Heart left ventricle (tissue), 16 donors: ENCODE measurements at regions not wholly inside any gene's neighbourhood (a gene's known extent, or its start where the extent isn't known, plus 50 kb on each side); places are given as distances from the start of the nearest gene placed in this dataset.

ENCODE experiments used
- ATAC-seq, 4 donors: fragments of 200-7000 bp; cut with Tn5 transposase; one replicate each; pipeline ENCODE4 v1.9.1; 2020 to 2022; ENCODE audit warnings: moderate library complexity in 4 of 4, mild to moderate bottlenecking in 3 of 4, moderate number of reproducible peaks in 1 of 4
- DNase-seq, 5 donors: peaks; one replicate each; pipeline ENCODE4 v3.0.0-alpha.2; 2020
- H3K27ac ChIP-seq, 12 donors: fragments of 200-600 bp; sonication (generic) in 4 of 12; one replicate each; pipeline versions ENCODE4 v1.5.0 to v1.8.0; 2016 to 2022; ENCODE audit warnings: mild to moderate bottlenecking in 2 of 12
- H3K27me3 ChIP-seq, 9 donors: fragments of 200-600 bp; sonication (generic) in 2 of 9; one replicate each; pipeline versions ENCODE4 v1.5.1 to v1.8.0; 2016 to 2022; ENCODE audit warnings: mild to moderate bottlenecking in 3 of 9
- H3K36me3 ChIP-seq, 9 donors: fragments of 200-600 bp; sonication (generic) in 2 of 9; one replicate each; pipeline versions ENCODE4 v1.5.0 to v1.8.0; 2018 to 2022; ENCODE audit warnings: mild to moderate bottlenecking in 2 of 9
- H3K4me1 ChIP-seq, 12 donors: fragments of 200-600 bp; sonication (generic) in 4 of 12; one replicate each; pipeline versions ENCODE4 v1.5.0 to v1.8.0; 2016 to 2022; ENCODE audit warnings: mild to moderate bottlenecking in 3 of 12
- H3K4me3 ChIP-seq, 12 donors: fragments of 200-600 bp; sonication (generic) in 4 of 12; one replicate each; pipeline versions ENCODE4 v1.5.0 to v1.8.0; 2017 to 2022; ENCODE audit warnings: mild to moderate bottlenecking in 9 of 12, moderate library complexity in 4 of 12
- H3K9me3 ChIP-seq, 12 donors: fragments of 200-600 bp; sonication (generic) in 4 of 12; one replicate each; pipeline versions ENCODE4 v1.5.0 to v1.8.0; 2016 to 2022; ENCODE audit warnings: mild to moderate bottlenecking in 1 of 12
- POLR2A ChIP-seq, 2 donors: fragments of 450-650 bp; IDR thresholded peaks; one replicate each; pipeline ENCODE4 v1.6.1; 2017; ENCODE audit warnings: antibody characterized with exemption in 2 of 2, mild to moderate bottlenecking in 2 of 2, moderate library complexity in 2 of 2
- WGBS, 4 donors: extraction: QIAGEN DNeasy Blood & Tissue Kit in 2 of 4; methylation state at CpG; one replicate each; pipeline versions ENCODE4 v1.1.5 to v1.1.7; 2013 to 2018; 5-methylcytosine and 5-hydroxymethylcytosine counted together
- intact Hi-C, 10 donors: fragments of 100-400 bp; cut with DNase I; formaldehyde crosslinking; loops; one replicate each; pipeline versions ENCODE4 v1.11.1 to v1.14.2; 2022
- TF ChIP-seq, protein P1 (sequence below), 12 donors: fragments of 200-600 bp; sonication (generic) in 4 of 12; IDR thresholded peaks; one replicate each; pipeline versions ENCODE4 v1.5.0 to v1.8.0; 2018 to 2022; ENCODE audit warnings: antibody characterized with exemption in 12 of 12, mild to moderate bottlenecking in 5 of 12
- donor health status: ischemic (EF 13 %, LVEDD 7.1; RV severe dilation, severe dysfunction).
- donor health status: healthy with polysubstance abuse.
- donor health status: DM: no; HTN: yes; CAD: no.
- donor health status: DM: no; HTN: no; CAD: no.
- donor health status: ischemic (EF 25% LVEDD 6.9; RV normal size, moderate dysfunction).
- donor health status: ischemic (EF 25% LVEDD 5.7; RV mildly dilated, moderate dysfunction).
- donor health status: healthy.
- donor health status: DM: yes; HTN: yes; CAD: no.
- donor health status: ischemic (EF 35%, LVEDD 5.7; RV mildly dilated, moderate dysfunction).
- donor health status: nonischemic (EF 11% LVEDD 7.7; RV severe dilation, severe dysfunction).
- donor health status: DM: yes; HTN: yes; CAD: no.
- donor health status: PGD.
- donor health status: ischemic (EF 29% LVEDD 5.4; RV normal size, mild dysfunction).
- donor health status: nonischemic (EF 23%, LVEDD 6.1; RV moderate dilation, normal function).

DNA sequence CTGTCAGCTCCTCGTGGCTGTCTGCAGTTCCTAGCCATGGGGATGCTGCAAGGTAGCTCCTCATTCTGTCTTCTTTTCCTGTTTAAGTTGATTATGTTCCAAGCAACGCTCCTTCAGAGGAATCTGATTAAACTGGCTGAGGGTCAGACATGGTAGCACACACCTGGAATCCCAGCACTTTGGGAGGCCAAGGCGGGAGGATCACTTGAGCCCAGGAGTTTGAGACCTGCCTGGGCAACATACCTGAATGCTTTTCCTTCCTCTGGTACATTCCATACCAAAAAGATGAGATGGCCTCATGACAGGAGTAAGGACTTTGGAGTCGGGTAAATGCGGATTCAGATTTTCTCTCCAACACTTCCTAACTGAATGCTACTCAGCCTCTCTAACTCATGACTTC lies 246.8 kb upstream of the JARID2 start:
- WGBS, 4 donors, result 82 to 91% (median 84%) methylated on average over 5 of the region's 5 CpGs

DNA sequence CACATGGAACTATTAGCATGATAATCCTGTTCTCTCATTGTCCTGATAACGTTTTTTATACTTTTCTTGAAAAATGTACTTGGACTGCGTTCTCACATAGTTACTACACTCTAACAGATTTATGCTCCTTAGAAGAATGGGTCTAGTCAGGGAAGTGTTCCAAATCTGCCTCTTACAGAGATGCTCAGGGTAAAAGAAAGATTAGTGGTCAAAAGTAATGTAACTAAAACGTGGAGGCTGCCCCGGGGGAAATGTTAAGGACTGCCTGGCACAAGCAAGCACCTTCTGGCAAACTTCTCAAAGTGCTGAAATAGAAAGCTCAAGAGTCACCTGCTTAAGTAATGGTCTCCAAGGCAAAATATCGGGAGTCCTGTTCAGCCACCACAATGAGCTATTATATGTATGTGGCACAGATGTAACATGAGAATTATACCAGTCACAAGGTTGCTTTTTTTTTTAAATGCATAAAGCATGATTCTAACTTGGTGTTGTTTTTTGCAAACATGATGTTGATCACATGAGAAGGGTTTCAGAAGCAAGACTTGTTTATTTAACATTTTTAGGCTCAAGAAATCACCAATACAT lies 244.5 kb upstream of the JARID2 start:
- no peak for TF ChIP-seq POLR2A (IDR thresholded peaks at IDR 0.05)
- TF ChIP-seq, protein P1, sequence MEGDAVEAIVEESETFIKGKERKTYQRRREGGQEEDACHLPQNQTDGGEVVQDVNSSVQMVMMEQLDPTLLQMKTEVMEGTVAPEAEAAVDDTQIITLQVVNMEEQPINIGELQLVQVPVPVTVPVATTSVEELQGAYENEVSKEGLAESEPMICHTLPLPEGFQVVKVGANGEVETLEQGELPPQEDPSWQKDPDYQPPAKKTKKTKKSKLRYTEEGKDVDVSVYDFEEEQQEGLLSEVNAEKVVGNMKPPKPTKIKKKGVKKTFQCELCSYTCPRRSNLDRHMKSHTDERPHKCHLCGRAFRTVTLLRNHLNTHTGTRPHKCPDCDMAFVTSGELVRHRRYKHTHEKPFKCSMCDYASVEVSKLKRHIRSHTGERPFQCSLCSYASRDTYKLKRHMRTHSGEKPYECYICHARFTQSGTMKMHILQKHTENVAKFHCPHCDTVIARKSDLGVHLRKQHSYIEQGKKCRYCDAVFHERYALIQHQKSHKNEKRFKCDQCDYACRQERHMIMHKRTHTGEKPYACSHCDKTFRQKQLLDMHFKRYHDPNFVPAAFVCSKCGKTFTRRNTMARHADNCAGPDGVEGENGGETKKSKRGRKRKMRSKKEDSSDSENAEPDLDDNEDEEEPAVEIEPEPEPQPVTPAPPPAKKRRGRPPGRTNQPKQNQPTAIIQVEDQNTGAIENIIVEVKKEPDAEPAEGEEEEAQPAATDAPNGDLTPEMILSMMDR (IDR thresholded peaks at IDR 0.05), result no peak
- no peaks in the 10 kb centered on the region for H3K36me3 ChIP-seq
- intact Hi-C loops, result no loop called here
- no peaks in the 10 kb centered on the region for H3K27me3 ChIP-seq
- no peaks in the 10 kb centered on the region for H3K4me1 ChIP-seq
- DNase-seq (no peak), ATAC-seq (no peak)
- no peaks in the 10 kb centered on the region for H3K9me3 ChIP-seq
- no peak overlapping the region for H3K27ac ChIP-seq
- no peak overlapping the region for H3K4me3 ChIP-seq
- 78 to 83% (median 81%) methylated on average over 5 of the region's 5 CpGs for WGBS, 4 donors

More for the DNA sequence above, 246.8 kb upstream of the JARID2 start:
- H3K9me3 ChIP-seq, result no peaks in the 10 kb centered on the region
- H3K36me3 ChIP-seq, result no peaks in the 10 kb centered on the region
- ATAC-seq, result no peak
- H3K27me3 ChIP-seq, result no peaks in the 10 kb centered on the region
- TF ChIP-seq POLR2A (IDR thresholded peaks at IDR 0.05), result no peak
- TF ChIP-seq, protein P1 (IDR thresholded peaks at IDR 0.05), result no peak
- H3K4me1 ChIP-seq, result no peaks in the 10 kb centered on the region
- H3K4me3 ChIP-seq, result no peak overlapping the region
- no peak for DNase-seq
- intact Hi-C loops, result no loop called here
- no peak overlapping the region for H3K27ac ChIP-seq

DNA sequence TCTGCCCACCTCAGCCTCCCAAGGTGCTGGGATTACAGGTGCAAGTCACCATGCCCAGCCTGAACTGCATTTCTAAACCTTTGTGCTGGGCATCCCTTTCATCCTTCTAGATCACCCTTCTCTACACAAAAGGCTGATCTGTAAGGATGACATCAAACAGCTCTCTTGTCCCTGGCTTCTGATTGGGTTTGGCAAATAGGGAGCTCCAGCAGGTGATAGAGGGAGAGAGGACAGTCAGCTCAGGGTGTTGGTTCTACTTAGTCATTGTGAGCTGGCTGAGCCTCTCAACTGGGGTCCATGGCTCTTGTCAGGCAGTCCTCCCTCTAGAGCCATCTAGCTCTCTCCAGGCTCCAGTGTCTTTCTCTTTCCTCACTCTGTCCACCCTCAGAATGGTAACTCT lies 237.6 kb upstream of the JARID2 start:
- intact Hi-C loops, result no loop called here
- no peak for DNase-seq
- TF ChIP-seq, protein P1 (IDR thresholded peaks at IDR 0.05), result no peak
- TF ChIP-seq POLR2A (IDR thresholded peaks at IDR 0.05), result no peak
- Histone ChIP-seq H3K4me1 (peaks cover 0 to 7% (median 0%) of the 10 kb centered on the region in 12 donors), H3K27me3 (no peaks in the 10 kb centered on the region), H3K9me3 (peaks cover 0 to 4% (median 0%) of the 10 kb centered on the region in 12 donors), H3K36me3 (no peaks in the 10 kb centered on the region), H3K4me3 (no peak overlapping the region), H3K27ac (no peak overlapping the region)
- ATAC-seq, result no peak

DNA sequence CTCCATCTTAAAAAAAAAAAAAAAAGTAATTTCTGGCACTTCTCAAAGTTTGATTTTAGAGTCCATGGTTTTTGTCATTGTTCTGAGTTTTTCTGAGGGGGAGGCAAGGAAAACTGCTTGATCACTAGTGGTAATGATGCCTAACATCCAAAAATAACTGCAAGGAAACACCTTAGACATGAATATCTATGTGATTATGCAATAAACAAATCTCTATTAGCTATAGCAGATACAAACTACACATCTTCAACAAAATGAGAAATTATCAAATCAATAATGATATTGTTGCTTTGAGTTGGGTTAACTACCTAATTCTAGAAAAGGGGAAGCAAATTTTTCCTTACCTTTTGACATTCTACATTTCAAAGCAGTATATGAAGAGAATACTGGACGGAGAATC lies 230.9 kb upstream of the JARID2 start:
- TF ChIP-seq, protein P1 (IDR thresholded peaks at IDR 0.05), result no peak
- no peak for TF ChIP-seq POLR2A (IDR thresholded peaks at IDR 0.05)
- WGBS, 4 donors, result 93 to 98% (median 97%) methylated on average over 1 of the region's 1 CpG
- no peak for ATAC-seq
- Histone ChIP-seq H3K4me1 (peaks cover 0 to 23% (median 7%) of the 10 kb centered on the region in 12 donors), H3K27me3 (no peaks in the 10 kb centered on the region), H3K9me3 (peaks cover 0 to 4% (median 0%) of the 10 kb centered on the region in 12 donors), H3K27ac (no peak overlapping the region), H3K4me3 (no peak overlapping the region), H3K36me3 (no peaks in the 10 kb centered on the region)
- intact Hi-C loops, result no loop called here
- DNase-seq, result no peak
